ENCODE measurements at regions not wholly inside any gene's neighbourhood (a gene's known extent, or its start where the extent isn't known, plus 50 kb on each side); places are given as distances from the start of the nearest gene placed in this dataset.

DNA sequence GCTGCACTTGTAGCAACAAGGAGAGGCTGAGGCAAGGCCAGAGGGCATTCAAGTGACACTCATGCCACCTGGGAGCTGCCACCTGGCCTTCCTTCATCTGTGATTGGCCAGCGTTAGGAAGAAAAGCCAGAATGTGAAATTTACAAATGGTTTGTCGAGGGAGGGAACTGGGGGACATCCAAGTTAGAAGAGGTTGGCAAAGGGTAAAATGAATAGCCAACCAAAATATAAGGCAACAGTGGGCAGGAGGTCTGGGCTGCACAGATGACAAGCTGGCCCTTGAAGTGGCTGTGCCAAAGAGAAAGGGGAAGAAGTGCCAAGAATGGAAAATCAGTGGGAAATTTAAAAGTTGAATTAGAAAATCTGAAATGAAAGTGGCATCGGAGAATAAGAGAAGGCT is 221.4 kb downstream of the C11orf91 start:
- Histone ChIP-seq H3K79me1 (ENCODE audit: insufficient read depth, low read depth, low read length, poor library complexity, severe bottlenecking) (no peaks in the 10 kb centered on the region), H2AFZ (ENCODE audit: low read length) (no peak overlapping the region), H3K23ac (ENCODE audit: insufficient read length, low read depth, low read length) (no peak overlapping the region), H2AK5ac (ENCODE audit: insufficient read length, low read length) (no peak overlapping the region), H3K27ac (ENCODE audit: insufficient read length, low read depth, low read length) (no peak overlapping the region), H3K79me2 (ENCODE audit: insufficient read depth, low read length) (no peaks in the 10 kb centered on the region), H3K9me3 (ENCODE audit: control insufficient read depth, low read depth, low read length) (no peaks in the 10 kb centered on the region), H3K4me1 (ENCODE audit: insufficient read depth, low read length) (peaks cover 7% of the 10 kb centered on the region), H2BK120ac (ENCODE audit: low read depth, low read length, poor library complexity, severe bottlenecking) (no peak overlapping the region), H3K9ac (ENCODE audit: extremely low read depth, insufficient read length, low read length) (no peak overlapping the region), H3K27me3 (ENCODE audit: insufficient read depth, low read length) (no peaks in the 10 kb centered on the region), H2BK5ac (ENCODE audit: insufficient read length, low read length) (no peak overlapping the region), H3K4ac (ENCODE audit: low read depth, low read length) (no peak overlapping the region), H4K91ac (ENCODE audit: insufficient read length, low read depth, low read length) (no peak overlapping the region), H3K23me2 (ENCODE audit: insufficient read length, low read depth, low read length, poor library complexity, severe bottlenecking) (no peaks in the 10 kb centered on the region), H4K5ac (ENCODE audit: insufficient read length, low read depth, low read length) (no peak overlapping the region), H4K20me1 (ENCODE audit: control insufficient read depth, insufficient read depth, insufficient read length) (no peaks in the 10 kb centered on the region), H4K8ac (replicated peaks; ENCODE audit: insufficient read length, low read depth, low read length) (no peak overlapping the region), H3K56ac (ENCODE audit: insufficient read length, low read depth, low read length) (no peak overlapping the region), H3K4me2 (ENCODE audit: insufficient read depth, insufficient read length, low read length) (no peak overlapping the region), H3K14ac (ENCODE audit: insufficient read depth, low read length) (no peak overlapping the region), H2BK12ac (ENCODE audit: insufficient read length, low read depth, low read length) (no peak overlapping the region), H3K18ac (ENCODE audit: insufficient read length, low read depth, low read length) (no peak overlapping the region), H2BK15ac (ENCODE audit: low read depth, low read length) (no peak overlapping the region), H3T11ph (ENCODE audit: low read length) (no peak overlapping the region), H2BK20ac (ENCODE audit: low read depth, low read length, poor library complexity, severe bottlenecking) (no peak overlapping the region)
- Mint-ChIP-seq H3K27me3 (ENCODE audit: low read depth) (peaks cover 4% of the 10 kb centered on the region), H3K36me3 (ENCODE audit: insufficient read depth in 1 of 3, low read depth in 3 of 3) (no peaks in the 10 kb centered on the region), H3K27ac (no peak overlapping the region), H3K4me1 (peaks cover 3 to 8% of the 10 kb centered on the region in 2 experiments), H3K9me3 (no peaks in the 10 kb centered on the region), H3K4me3 (no peak overlapping the region)
- no CpG with 5 or more reads among the region's 3 CpGs for WGBS (ENCODE audit: extremely low coverage, insufficient read length, low lambda C conversion rate)
- TF ChIP-seq, protein P1, sequence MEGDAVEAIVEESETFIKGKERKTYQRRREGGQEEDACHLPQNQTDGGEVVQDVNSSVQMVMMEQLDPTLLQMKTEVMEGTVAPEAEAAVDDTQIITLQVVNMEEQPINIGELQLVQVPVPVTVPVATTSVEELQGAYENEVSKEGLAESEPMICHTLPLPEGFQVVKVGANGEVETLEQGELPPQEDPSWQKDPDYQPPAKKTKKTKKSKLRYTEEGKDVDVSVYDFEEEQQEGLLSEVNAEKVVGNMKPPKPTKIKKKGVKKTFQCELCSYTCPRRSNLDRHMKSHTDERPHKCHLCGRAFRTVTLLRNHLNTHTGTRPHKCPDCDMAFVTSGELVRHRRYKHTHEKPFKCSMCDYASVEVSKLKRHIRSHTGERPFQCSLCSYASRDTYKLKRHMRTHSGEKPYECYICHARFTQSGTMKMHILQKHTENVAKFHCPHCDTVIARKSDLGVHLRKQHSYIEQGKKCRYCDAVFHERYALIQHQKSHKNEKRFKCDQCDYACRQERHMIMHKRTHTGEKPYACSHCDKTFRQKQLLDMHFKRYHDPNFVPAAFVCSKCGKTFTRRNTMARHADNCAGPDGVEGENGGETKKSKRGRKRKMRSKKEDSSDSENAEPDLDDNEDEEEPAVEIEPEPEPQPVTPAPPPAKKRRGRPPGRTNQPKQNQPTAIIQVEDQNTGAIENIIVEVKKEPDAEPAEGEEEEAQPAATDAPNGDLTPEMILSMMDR (conservative IDR thresholded peaks at IDR 0.05) = no peak
- no peak for DNase-seq
